ENCODE measurements at regions not wholly inside any gene's neighbourhood (a gene's known extent, or its start where the extent isn't known, plus 50 kb on each side); places are given as distances from the start of the nearest gene placed in this dataset.

- Mint-ChIP-seq H3K36me3 (ENCODE audit: low read depth) (no peaks in the 10 kb centered on the region), H3K27me3 (ENCODE audit: low read depth) (no peaks in the 10 kb centered on the region), H3K27ac (no peak overlapping the region), H3K4me1 (ENCODE audit: low read depth) (no peaks in the 10 kb centered on the region), H3K9me3 (peaks cover 7% of the 10 kb centered on the region), H3K4me3 (ENCODE audit: low read depth) (no peak overlapping the region)
- no peak for DNase-seq (ENCODE audit: low spot score)
- intact Hi-C loops (cut with micrococcal nuclease): no loop called here
Measured at GRCh38 chr3:147740928-147741327, 331.8 kb downstream of the ZIC1 start.

DNA sequence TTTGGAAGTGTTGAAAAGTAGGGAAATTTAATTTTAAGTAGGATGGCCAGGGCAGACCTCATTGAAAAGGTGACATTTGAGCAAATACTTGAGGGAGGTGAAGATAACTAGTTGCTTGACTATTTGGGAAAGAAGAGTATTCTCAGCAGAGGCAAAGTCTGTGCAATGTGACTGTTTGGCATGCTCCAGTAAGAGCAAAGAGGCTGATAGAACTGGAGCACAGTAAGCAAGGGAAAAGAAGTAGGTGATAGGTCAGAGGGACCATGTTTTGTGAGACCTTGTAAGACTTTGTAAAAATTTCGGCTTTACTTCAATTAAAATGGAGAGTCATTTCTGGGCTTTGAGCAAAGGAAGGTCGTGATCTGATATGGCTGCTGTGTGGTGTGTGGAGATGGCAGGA, 335.8 kb downstream of the ZIC1 start:
- no peaks in the 10 kb centered on the region for H3K36me3 Mint-ChIP-seq (ENCODE audit: low read depth)
- H3K4me3 Mint-ChIP-seq (ENCODE audit: low read depth): no peak overlapping the region
- H3K27ac Mint-ChIP-seq: no peak overlapping the region
- no peaks in the 10 kb centered on the region for H3K4me1 Mint-ChIP-seq (ENCODE audit: low read depth)
- intact Hi-C loops (cut with micrococcal nuclease): no loop called here
- no peak for DNase-seq (ENCODE audit: low spot score)
- H3K27me3 Mint-ChIP-seq (ENCODE audit: low read depth): no peaks in the 10 kb centered on the region
- H3K9me3 Mint-ChIP-seq: peaks cover 11% of the 10 kb centered on the region

DNA sequence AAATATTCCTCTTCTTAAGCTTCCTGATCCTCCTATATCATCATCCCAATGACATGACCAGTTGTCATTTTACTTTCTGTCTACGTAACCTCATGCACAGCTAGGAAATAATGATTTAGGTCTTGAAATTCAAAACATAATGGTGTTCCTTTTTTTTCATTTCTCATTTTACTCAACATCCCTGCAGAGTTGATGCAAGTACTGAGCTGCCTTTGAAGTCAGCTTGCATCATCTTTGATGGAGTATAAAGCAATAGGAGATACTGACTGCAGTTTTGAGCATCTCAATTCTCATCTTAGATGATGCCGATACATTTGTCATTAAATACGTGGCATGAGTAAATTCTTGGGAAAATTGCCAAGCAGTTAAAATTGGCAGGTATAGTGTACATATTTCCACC, 346.1 kb downstream of the ZIC1 start:
- DNase-seq (ENCODE audit: low spot score): no peak
- H3K36me3 Mint-ChIP-seq (ENCODE audit: low read depth): no peaks in the 10 kb centered on the region
- H3K4me3 Mint-ChIP-seq (ENCODE audit: low read depth): no peak overlapping the region
- H3K27me3 Mint-ChIP-seq (ENCODE audit: low read depth): no peaks in the 10 kb centered on the region
- H3K4me1 Mint-ChIP-seq (ENCODE audit: low read depth): no peaks in the 10 kb centered on the region
- no peaks in the 10 kb centered on the region for H3K9me3 Mint-ChIP-seq
- intact Hi-C loops (cut with micrococcal nuclease): no loop called here
- H3K27ac Mint-ChIP-seq: no peak overlapping the region

- intact Hi-C loops (cut with micrococcal nuclease): no loop called here
- H3K27ac Mint-ChIP-seq: no peak overlapping the region
- H3K36me3 Mint-ChIP-seq (ENCODE audit: low read depth): no peaks in the 10 kb centered on the region
- no peaks in the 10 kb centered on the region for H3K4me1 Mint-ChIP-seq (ENCODE audit: low read depth)
- H3K4me3 Mint-ChIP-seq (ENCODE audit: low read depth): no peak overlapping the region
- no peak for DNase-seq (ENCODE audit: low spot score)
- H3K9me3 Mint-ChIP-seq: peaks cover 3% of the 10 kb centered on the region
- no peaks in the 10 kb centered on the region for H3K27me3 Mint-ChIP-seq (ENCODE audit: low read depth)
Measured at GRCh38 chr3:147756476-147756875, 347.3 kb downstream of the ZIC1 start.

GRCh38 chr3:147757866-147758265, 348.7 kb downstream of the ZIC1 start:
- intact Hi-C loops (cut with micrococcal nuclease): no loop called here
- Mint-ChIP-seq H3K36me3 (ENCODE audit: low read depth) (no peaks in the 10 kb centered on the region), H3K4me3 (ENCODE audit: low read depth) (no peak overlapping the region), H3K27ac (no peak overlapping the region), H3K27me3 (ENCODE audit: low read depth) (no peaks in the 10 kb centered on the region), H3K4me1 (ENCODE audit: low read depth) (no peaks in the 10 kb centered on the region), H3K9me3 (peaks cover 3% of the 10 kb centered on the region)
- DNase-seq (ENCODE audit: low spot score): no peak

GRCh38 chr3:147758771-147759170, 349.6 kb downstream of the ZIC1 start:
- peaks cover 3% of the 10 kb centered on the region for H3K9me3 Mint-ChIP-seq
- H3K4me1 Mint-ChIP-seq (ENCODE audit: low read depth): no peaks in the 10 kb centered on the region
- no peaks in the 10 kb centered on the region for H3K36me3 Mint-ChIP-seq (ENCODE audit: low read depth)
- H3K27me3 Mint-ChIP-seq (ENCODE audit: low read depth): no peaks in the 10 kb centered on the region
- no peak for DNase-seq (ENCODE audit: low spot score)
- H3K4me3 Mint-ChIP-seq (ENCODE audit: low read depth): no peak overlapping the region
- no peak overlapping the region for H3K27ac Mint-ChIP-seq
- intact Hi-C loops (cut with micrococcal nuclease): no loop called here

- Mint-ChIP-seq H3K27me3 (ENCODE audit: low read depth) (no peaks in the 10 kb centered on the region), H3K9me3 (peaks cover 3% of the 10 kb centered on the region), H3K4me3 (ENCODE audit: low read depth) (no peak overlapping the region), H3K27ac (no peak overlapping the region), H3K4me1 (ENCODE audit: low read depth) (no peaks in the 10 kb centered on the region), H3K36me3 (ENCODE audit: low read depth) (no peaks in the 10 kb centered on the region)
- intact Hi-C loops (cut with micrococcal nuclease): no loop called here
- no peak for DNase-seq (ENCODE audit: low spot score)
Measured at GRCh38 chr3:147760085-147760484, 350.9 kb downstream of the ZIC1 start.

DNA sequence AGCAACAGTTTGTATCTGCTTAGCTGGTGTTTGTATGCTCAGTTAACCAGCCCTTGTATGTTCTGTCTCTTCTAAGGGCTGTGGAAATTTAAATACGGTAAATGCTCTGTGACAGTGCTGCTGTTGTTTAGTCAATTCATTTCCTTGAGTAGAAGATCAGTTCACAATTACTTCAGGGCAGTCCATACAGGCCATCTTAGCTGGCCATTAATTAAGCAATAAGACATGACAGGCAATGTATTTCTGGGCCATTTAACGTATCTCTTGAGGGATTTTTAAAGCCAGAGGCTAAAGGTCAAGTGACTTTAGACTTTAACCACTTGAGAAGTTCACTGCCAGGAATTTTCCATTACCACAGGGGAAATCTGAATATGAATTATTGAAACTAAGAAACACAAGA, 351.8 kb downstream of the ZIC1 start:
- Mint-ChIP-seq H3K36me3 (ENCODE audit: low read depth) (no peaks in the 10 kb centered on the region), H3K27ac (no peak overlapping the region), H3K9me3 (peaks cover 8% of the 10 kb centered on the region), H3K4me3 (ENCODE audit: low read depth) (no peak overlapping the region), H3K4me1 (ENCODE audit: low read depth) (no peaks in the 10 kb centered on the region), H3K27me3 (ENCODE audit: low read depth) (no peaks in the 10 kb centered on the region)
- intact Hi-C loops (cut with micrococcal nuclease): no loop called here
- no peak for DNase-seq (ENCODE audit: low spot score)

DNA sequence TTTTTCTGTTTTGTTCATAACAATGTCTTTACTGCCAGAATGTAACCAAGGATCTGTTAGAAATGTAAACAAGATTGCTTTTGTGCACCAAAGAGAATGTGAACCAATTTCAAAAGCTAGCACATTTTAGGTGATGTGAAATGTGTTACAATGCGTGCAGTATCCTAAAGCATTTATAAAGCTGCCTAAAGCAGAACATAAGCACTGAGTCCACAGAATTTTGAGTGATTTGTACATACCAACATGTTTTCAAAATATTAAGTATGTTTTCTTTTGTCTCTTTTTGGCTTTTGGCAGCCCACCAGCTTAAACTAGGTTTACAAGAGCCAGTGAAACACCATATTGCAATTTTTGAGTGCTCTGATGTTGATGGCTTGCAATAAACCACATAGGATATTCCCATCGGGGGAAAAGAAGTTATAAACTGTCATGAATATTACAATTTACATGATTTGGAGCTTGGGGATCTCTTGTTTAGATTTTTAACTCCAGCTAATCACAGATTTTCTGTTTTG, 364.0 kb downstream of the ZIC1 start:
- H3K9me3 Mint-ChIP-seq: no peaks in the 10 kb centered on the region
- H3K4me1 Mint-ChIP-seq (ENCODE audit: low read depth): no peaks in the 10 kb centered on the region
- no peak overlapping the region for H3K4me3 Mint-ChIP-seq (ENCODE audit: low read depth)
- DNase-seq (ENCODE audit: low spot score): no peak
- no peak overlapping the region for H3K27ac Mint-ChIP-seq
- H3K36me3 Mint-ChIP-seq (ENCODE audit: low read depth): no peaks in the 10 kb centered on the region
- H3K27me3 Mint-ChIP-seq (ENCODE audit: low read depth): no peaks in the 10 kb centered on the region
- intact Hi-C loops (cut with micrococcal nuclease): no loop called here

DNA sequence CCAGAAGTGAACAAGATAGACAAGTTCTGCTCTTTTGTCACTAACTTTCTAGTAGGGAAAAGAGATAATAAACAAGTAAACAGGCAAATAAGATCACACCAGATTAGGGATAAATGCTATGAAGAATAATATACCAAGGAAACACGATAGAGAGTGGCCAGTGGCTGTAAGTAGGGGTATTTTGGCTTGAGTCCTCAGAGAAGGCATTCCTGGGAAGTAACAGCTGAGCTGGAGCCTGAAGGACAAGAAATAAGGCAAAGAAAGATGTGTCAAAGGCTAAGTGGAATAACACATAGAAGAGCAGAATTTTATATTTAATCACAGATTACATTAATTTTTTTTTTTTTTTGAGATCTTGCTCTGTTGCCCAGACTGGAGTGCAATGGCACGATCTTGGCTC, 366.2 kb downstream of the ZIC1 start:
- no peak for DNase-seq (ENCODE audit: low spot score)
- intact Hi-C loops (cut with micrococcal nuclease): no loop called here
- no peak overlapping the region for H3K27ac Mint-ChIP-seq
- no peaks in the 10 kb centered on the region for H3K36me3 Mint-ChIP-seq (ENCODE audit: low read depth)
- peaks cover 3% of the 10 kb centered on the region for H3K9me3 Mint-ChIP-seq
- no peaks in the 10 kb centered on the region for H3K27me3 Mint-ChIP-seq (ENCODE audit: low read depth)
- H3K4me1 Mint-ChIP-seq (ENCODE audit: low read depth): no peaks in the 10 kb centered on the region
- H3K4me3 Mint-ChIP-seq (ENCODE audit: low read depth): no peak overlapping the region

DNA sequence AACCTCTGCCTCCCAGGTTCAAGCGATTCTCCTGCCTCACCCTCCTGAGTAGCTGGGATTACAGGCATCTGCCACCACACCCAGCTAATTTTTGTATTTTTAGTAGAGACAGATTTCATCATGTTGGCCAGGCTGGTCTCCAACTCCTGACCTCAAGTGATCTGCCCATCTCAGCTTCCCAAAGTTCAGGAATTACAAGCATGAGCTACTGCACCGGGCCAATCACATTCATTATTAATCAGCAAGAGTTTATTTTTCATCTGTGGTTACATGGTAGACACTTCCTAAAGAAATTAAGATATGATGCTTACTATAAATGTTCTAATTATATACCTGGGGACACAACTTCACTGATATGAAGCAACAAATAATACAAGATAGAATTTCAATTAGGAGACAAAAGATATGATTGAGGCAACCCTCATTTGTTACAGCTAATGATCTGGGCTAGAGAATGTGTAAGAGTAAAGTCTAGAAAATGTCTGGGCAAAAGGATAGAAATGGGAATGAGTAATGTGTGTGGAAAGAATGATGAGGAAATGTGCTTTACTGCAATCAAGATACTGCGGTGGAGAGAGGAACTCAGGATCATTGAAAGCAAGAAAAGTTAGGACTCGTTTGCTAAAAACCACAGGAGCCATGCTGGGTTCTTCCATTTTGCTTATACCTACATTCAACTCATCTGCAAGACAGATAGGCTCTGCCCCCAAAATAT, 366.8 kb downstream of the ZIC1 start:
- H3K27me3 Mint-ChIP-seq (ENCODE audit: low read depth): no peaks in the 10 kb centered on the region

DNA sequence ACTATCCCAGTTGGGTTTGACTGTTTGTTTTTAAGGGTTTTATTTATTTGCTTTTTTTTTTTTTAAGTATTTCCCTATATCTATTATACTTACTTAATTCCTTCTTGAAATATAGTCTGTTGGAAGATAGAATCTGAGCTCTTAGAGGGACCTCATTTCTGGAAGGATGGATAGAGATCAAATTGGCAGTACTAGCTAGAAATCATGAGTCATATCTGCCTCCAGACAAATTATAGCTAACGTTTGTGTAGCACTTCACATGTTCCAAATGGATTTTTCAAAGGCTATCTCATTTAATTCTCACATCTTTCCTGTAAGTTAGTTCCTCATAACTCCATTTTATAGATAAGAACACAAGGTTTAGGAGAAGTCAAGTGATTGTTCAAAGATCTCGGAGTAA, 384.7 kb downstream of the ZIC1 start:
- no peaks in the 10 kb centered on the region for H3K9me3 Mint-ChIP-seq
- no peaks in the 10 kb centered on the region for H3K36me3 Mint-ChIP-seq (ENCODE audit: low read depth)

More for the DNA sequence above, 366.8 kb downstream of the ZIC1 start:
- Mint-ChIP-seq H3K9me3 (peaks cover 3% of the 10 kb centered on the region), H3K27ac (no peak overlapping the region), H3K36me3 (ENCODE audit: low read depth) (no peaks in the 10 kb centered on the region), H3K4me3 (ENCODE audit: low read depth) (no peak overlapping the region), H3K4me1 (ENCODE audit: low read depth) (no peaks in the 10 kb centered on the region)
- intact Hi-C loops (cut with micrococcal nuclease): no loop called here
- no peak for DNase-seq (ENCODE audit: low spot score)

DNA sequence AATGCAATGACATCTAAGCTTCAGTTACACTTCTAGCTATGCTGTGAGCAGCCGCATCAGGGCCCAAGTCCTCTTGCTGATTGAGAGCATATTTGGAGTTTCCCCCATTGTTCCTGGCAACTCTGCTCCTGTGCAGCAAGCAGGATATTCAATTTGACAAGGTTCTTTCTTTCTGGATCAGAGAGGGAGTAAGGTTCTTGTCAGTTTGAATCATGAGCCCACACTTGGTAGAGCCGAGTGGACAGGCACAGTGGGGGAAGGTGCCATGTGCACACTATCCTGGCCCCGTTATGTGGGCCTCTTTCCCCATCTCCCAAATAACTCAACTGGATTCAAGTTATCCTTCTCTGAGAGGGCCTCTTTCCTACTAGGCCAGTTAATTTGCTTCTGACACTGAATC, 385.4 kb downstream of the ZIC1 start:
- Mint-ChIP-seq H3K4me3 (ENCODE audit: low read depth) (no peak overlapping the region), H3K27me3 (ENCODE audit: low read depth) (no peaks in the 10 kb centered on the region), H3K9me3 (no peaks in the 10 kb centered on the region), H3K27ac (no peak overlapping the region), H3K36me3 (ENCODE audit: low read depth) (no peaks in the 10 kb centered on the region), H3K4me1 (ENCODE audit: low read depth) (no peaks in the 10 kb centered on the region)
- intact Hi-C loops (cut with micrococcal nuclease): no loop called here
- no peak for DNase-seq (ENCODE audit: low spot score)

More for the DNA sequence above, 384.7 kb downstream of the ZIC1 start:
- Mint-ChIP-seq H3K4me3 (ENCODE audit: low read depth) (no peak overlapping the region), H3K27me3 (ENCODE audit: low read depth) (no peaks in the 10 kb centered on the region), H3K27ac (no peak overlapping the region), H3K4me1 (ENCODE audit: low read depth) (no peaks in the 10 kb centered on the region)
- DNase-seq (ENCODE audit: low spot score): no peak
- intact Hi-C loops (cut with micrococcal nuclease): no loop called here

DNA sequence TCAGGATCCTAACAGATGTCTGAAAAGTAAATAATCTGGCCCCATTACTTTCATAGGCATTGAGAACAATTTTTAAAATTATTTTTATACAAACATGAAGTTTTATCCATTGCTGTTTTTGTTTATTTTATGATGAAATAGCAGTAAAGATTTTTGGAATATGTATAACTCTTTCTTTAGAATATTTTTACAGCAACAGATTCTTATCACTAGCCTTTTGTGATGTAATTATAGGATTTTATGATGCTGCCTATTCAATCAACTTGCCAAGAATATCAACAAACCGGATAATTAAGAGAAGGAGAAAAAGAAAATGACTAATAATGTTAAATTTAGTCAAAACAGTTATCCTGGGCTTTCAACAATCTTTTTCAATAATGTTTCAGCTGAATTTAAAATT, 386.3 kb downstream of the ZIC1 start:
- Mint-ChIP-seq H3K4me1 (ENCODE audit: low read depth) (no peaks in the 10 kb centered on the region), H3K4me3 (ENCODE audit: low read depth) (no peak overlapping the region), H3K36me3 (ENCODE audit: low read depth) (no peaks in the 10 kb centered on the region), H3K27me3 (ENCODE audit: low read depth) (no peaks in the 10 kb centered on the region), H3K27ac (no peak overlapping the region), H3K9me3 (no peaks in the 10 kb centered on the region)
- intact Hi-C loops (cut with micrococcal nuclease): no loop called here
- DNase-seq (ENCODE audit: low spot score): no peak

Data from activated T-helper 2 cell treated with anti-CD3 and anti-CD28 coated beads, Interferon-gamma antibody, Interleukin-2, Interleukin-4, amounts not matched to agents 10 μg/mL and 5 μg/mL and 100 μg/mL, durations not matched to agents 14 hours and 24 hours and 36 hours (primary cell).